ENCODE measurements at regions not wholly inside any gene's neighbourhood (a gene's known extent, or its start where the extent isn't known, plus 50 kb on each side); places are given as distances from the start of the nearest gene placed in this dataset.

- no peak overlapping the region for H2BK5ac ChIP-seq (ENCODE audit: low read depth, low read length)
- ChIA-PET POLR2A (ENCODE audit: partially characterized antibody) (no interaction called here), CTCF (ENCODE audit: partially characterized antibody) (no interaction called here)
- H3K79me2 ChIP-seq (ENCODE audit: control insufficient read depth in 1 of 2, insufficient read depth in 2 of 2, low read length in 2 of 2): no peaks in the 10 kb centered on the region
- WGBS, 2 experiments (ENCODE audit: extremely low coverage in 1 of 2, insufficient coverage in 1 of 2, insufficient read length in 1 of 2, insufficient replicate concordance in 2 of 2, low coverage in 1 of 2, low lambda C conversion rate in 2 of 2, missing lambda C conversion rate in 1 of 2): 80% methylated on average over 2 of the region's 2 CpGs; no CpG with 5 or more reads in 1 of the 2 experiments
- H4K5ac ChIP-seq (ENCODE audit: insufficient read length, low read depth, low read length): no peak overlapping the region
- no peak overlapping the region for H3K9ac ChIP-seq (replicated peaks in 1 of 4; ENCODE audit: extremely low read depth in 1 of 4, low read depth in 3 of 4, low read length in 3 of 4)
- H4K8ac ChIP-seq (ENCODE audit: extremely low read depth, insufficient read depth, low read length): no peak overlapping the region
- no peak overlapping the region for H2BK20ac ChIP-seq (ENCODE audit: low read length)
- peaks cover 40 to 56% of the 10 kb centered on the region in 2 experiments for H3K9me3 ChIP-seq (ENCODE audit: insufficient read depth in 2 of 2, low read depth in 1 of 2, low read length in 1 of 2)
- no peaks in the 10 kb centered on the region for H3K27me3 ChIP-seq (replicated peaks in 1 of 4; ENCODE audit: control insufficient read depth in 3 of 4, extremely low read depth in 1 of 4, insufficient read depth in 3 of 4, low read length in 3 of 4)
- no peak overlapping the region for H3K18ac ChIP-seq (ENCODE audit: extremely low read depth, low read length)
- no peaks in the 10 kb centered on the region for H3K23me2 ChIP-seq (ENCODE audit: low read depth, low read length)
- H3K4ac ChIP-seq (replicated peaks; ENCODE audit: insufficient read length, low read depth, low read length): no peak overlapping the region
- no peak overlapping the region for H2BK120ac ChIP-seq (replicated peaks; ENCODE audit: low read depth, low read length)
- no peak overlapping the region for H2AFZ ChIP-seq (ENCODE audit: low read length)
- FAIRE-seq (no peak), DNase-seq (ENCODE audit: low read depth in 1 of 2, low spot score in 2 of 2) (no peak)
- no peak overlapping the region for H3K4me3 ChIP-seq (ENCODE audit: extremely low read depth in 1 of 4, insufficient read depth in 2 of 4, low read depth in 3 of 4, low read length in 4 of 4)
- no peak overlapping the region for H3K4me2 ChIP-seq (ENCODE audit: insufficient read depth in 1 of 2, low read depth in 2 of 2, low read length in 2 of 2)
- H2BK12ac ChIP-seq (ENCODE audit: low read depth, low read length): no peak overlapping the region
- H3K23ac ChIP-seq (ENCODE audit: insufficient read length): no peak overlapping the region
- H4K91ac ChIP-seq (replicated peaks; ENCODE audit: insufficient read length, low read length): no peak overlapping the region
- no peak overlapping the region for H3K56ac ChIP-seq (replicated peaks; ENCODE audit: insufficient read length, low read depth, low read length)
- H3K4me1 ChIP-seq (replicated peaks in 1 of 4; ENCODE audit: control insufficient read depth in 3 of 4, insufficient read depth in 4 of 4, low read length in 3 of 4): no peaks in the 10 kb centered on the region
- no peaks in the 10 kb centered on the region for H4K20me1 ChIP-seq (replicated peaks in 1 of 2; ENCODE audit: control insufficient read depth in 1 of 2, insufficient read depth in 2 of 2, low read length in 2 of 2)
- H3K14ac ChIP-seq (ENCODE audit: insufficient read length): no peak overlapping the region
- H2AK5ac ChIP-seq (ENCODE audit: low read depth, low read length): no peak overlapping the region
- H3K36me3 ChIP-seq (ENCODE audit: control insufficient read depth in 2 of 4, insufficient read depth in 4 of 4, low read length in 3 of 4): no peaks in the 10 kb centered on the region
- H2BK15ac ChIP-seq (ENCODE audit: low read length): no peak overlapping the region
- H3K27ac ChIP-seq (ENCODE audit: low read depth, low read length): no peak overlapping the region
- H3K79me1 ChIP-seq (ENCODE audit: low read depth, low read length): no peaks in the 10 kb centered on the region
- TF ChIP-seq CEBPB (IDR thresholded peaks at IDR 0.05; ENCODE audit: low read depth, low read length) (no peak), MAX (IDR thresholded peaks at IDR 0.05) (no peak), TAF1 (IDR thresholded peaks at IDR 0.05; ENCODE audit: low read depth, low read length) (no peak), CHD2 (IDR thresholded peaks at IDR 0.05; ENCODE audit: low read length) (no peak), CBX8 (IDR thresholded peaks at IDR 0.05; ENCODE audit: borderline replicate concordance, low read depth, low read length) (no peak), HDAC6 (IDR thresholded peaks at IDR 0.05; ENCODE audit: low read depth, low read length) (no peak), E2F6 (IDR thresholded peaks at IDR 0.05) (no peak), RBBP5 (IDR thresholded peaks at IDR 0.05; ENCODE audit: borderline replicate concordance, low read depth, low read length) (no peak), SIX5 (IDR thresholded peaks at IDR 0.05; ENCODE audit: low read depth, low read length) (no peak), GTF2F1 (IDR thresholded peaks at IDR 0.05; ENCODE audit: borderline replicate concordance, low read depth, low read length) (no peak), NANOG (IDR thresholded peaks at IDR 0.05; ENCODE audit: insufficient read depth, low read depth, low read length, poor library complexity, severe bottlenecking) (no peak), YY1 (IDR thresholded peaks at IDR 0.05; ENCODE audit: low read depth, low read length) (no peak), EZH2 (IDR thresholded peaks at IDR 0.05; ENCODE audit: low read depth, low read length, severe bottlenecking) (no peak), JUN (IDR thresholded peaks at IDR 0.05; ENCODE audit: low read depth, low read length) (no peak), TCF12 (IDR thresholded peaks at IDR 0.05; ENCODE audit: low read depth, low read length) (no peak), SP4 (IDR thresholded peaks at IDR 0.05; ENCODE audit: low read length) (no peak)
Observed at GRCh38 chr15:19974998-19975397, 566.6 kb downstream of the GOLGA6L6 start.
